Astrocyte (in vitro differentiated cells and primary cell): ENCODE measurements at regions not wholly inside any gene's neighbourhood (a gene's known extent, or its start where the extent isn't known, plus 50 kb on each side); places are given as distances from the start of the nearest gene placed in this dataset.

Experiments used
- DNase-seq: peaks from one replicate; pipeline ENCODE4 v3.0.0-alpha.2; 2010; ENCODE audit warnings: low read depth
- FAIRE-seq: peaks from 2 replicates; lab custom pipeline; 2011; peaks lifted over from hg19 to GRCh38; lab: Jason Lieb, UNC
- H2AFZ ChIP-seq: 2 replicates; pipeline ENCODE4 v1.6.0; 2012; ENCODE audit warnings: low read depth, low read length, inconsistent platforms
- H3K27ac ChIP-seq: 2 replicates; pipeline ENCODE4 v1.5.1; 2011; ENCODE audit warnings: low read depth, low read length, inconsistent platforms
- H3K27me3 ChIP-seq: 2 replicates; pipeline ENCODE4 v1.6.0; 2011; ENCODE audit warnings: low read length, inconsistent platforms; ENCODE audit not compliant: insufficient read depth
- H3K36me3 ChIP-seq: 2 replicates; pipeline ENCODE4 v1.5.1; 2011; ENCODE audit warnings: low read length, inconsistent platforms; ENCODE audit not compliant: insufficient read depth
- H3K4me1 ChIP-seq: 2 replicates; pipeline ENCODE4 v1.5.1; 2011; ENCODE audit warnings: low read length, inconsistent platforms; ENCODE audit not compliant: insufficient read depth
- H3K4me2 ChIP-seq: 2 replicates; pipeline ENCODE4 v1.6.0; 2012; ENCODE audit warnings: low read length, inconsistent platforms
- H3K4me3 ChIP-seq: 2 replicates; pipeline ENCODE4 v1.5.1; 2011; ENCODE audit warnings: low read depth, mild to moderate bottlenecking, low read length, inconsistent platforms; ENCODE audit not compliant: insufficient read depth
- H3K79me2 ChIP-seq: 2 replicates; pipeline ENCODE4 v1.6.0; 2012; ENCODE audit warnings: mild to moderate bottlenecking, low read length, inconsistent platforms; ENCODE audit not compliant: insufficient read depth
- H3K9ac ChIP-seq: 2 replicates; pipeline ENCODE4 v1.6.0; 2012; ENCODE audit warnings: mild to moderate bottlenecking, low read length, inconsistent platforms
- H3K9me3 ChIP-seq: 2 replicates; pipeline ENCODE4 v1.5.1; 2012; ENCODE audit warnings: low read depth, mild to moderate bottlenecking, low read length, inconsistent platforms; ENCODE audit not compliant: insufficient read depth
- H4K20me1 ChIP-seq: 2 replicates; pipeline ENCODE4 v1.6.0; 2012; ENCODE audit warnings: low read length, inconsistent platforms; ENCODE audit not compliant: insufficient read depth
- H3K27ac Mint-ChIP-seq: one replicate; pipeline ENCODE4 v1.8.0; 2021; ENCODE audit warnings: mild to moderate bottlenecking, mixed read lengths; ENCODE audit not compliant: unreplicated experiment
- H3K27me3 Mint-ChIP-seq: one replicate; pipeline ENCODE4 v1.8.0; 2021; ENCODE audit warnings: low read depth, mixed read lengths; ENCODE audit not compliant: unreplicated experiment
- H3K36me3 Mint-ChIP-seq: one replicate; pipeline ENCODE4 v1.8.0; 2021; ENCODE audit warnings: low read depth, mixed read lengths; ENCODE audit not compliant: unreplicated experiment
- H3K4me1 Mint-ChIP-seq: one replicate; pipeline ENCODE4 v1.8.0; 2021; ENCODE audit warnings: low read depth, mixed read lengths; ENCODE audit not compliant: unreplicated experiment
- H3K4me3 Mint-ChIP-seq: one replicate; pipeline ENCODE4 v1.8.0; 2021; ENCODE audit warnings: mild to moderate bottlenecking, moderate library complexity, mixed read lengths; ENCODE audit not compliant: unreplicated experiment
- H3K9me3 Mint-ChIP-seq: one replicate; pipeline ENCODE4 v1.8.0; 2021; ENCODE audit warnings: mild to moderate bottlenecking, mixed read lengths; ENCODE audit not compliant: unreplicated experiment
- CTCF ChIP-seq: IDR thresholded peaks from 2 replicates; pipeline ENCODE4 v1.5.1; 2011; ENCODE audit warnings: low read depth, mild to moderate bottlenecking, inconsistent platforms, low read length, moderate library complexity; ENCODE audit not compliant: insufficient read depth
- EZH2 ChIP-seq: IDR thresholded peaks from 2 replicates; pipeline ENCODE4 v1.6.1; 2012; ENCODE audit warnings: mild to moderate bottlenecking, low read length, inconsistent platforms; ENCODE audit not compliant: insufficient read depth

GRCh38 chr11:96641261-96641660 lies 251.4 kb downstream of the JRKL start:
- no peaks in the 10 kb centered on the region for H3K27me3 Mint-ChIP-seq
- no peak overlapping the region for H3K27ac Mint-ChIP-seq
- no peaks in the 10 kb centered on the region for H3K79me2 ChIP-seq
- no peak overlapping the region for H3K4me2 ChIP-seq
- FAIRE-seq = no peak
- H3K36me3 ChIP-seq = no peaks in the 10 kb centered on the region
- H4K20me1 ChIP-seq = no peaks in the 10 kb centered on the region
- no peak overlapping the region for H2AFZ ChIP-seq
- no peak overlapping the region for H3K4me3 Mint-ChIP-seq
- TF ChIP-seq CTCF = no peak
- TF ChIP-seq EZH2 = no peak
- H3K9me3 Mint-ChIP-seq = no peaks in the 10 kb centered on the region
- H3K4me3 ChIP-seq = no peak overlapping the region
- H3K4me1 ChIP-seq = no peaks in the 10 kb centered on the region
- DNase-seq = no peak
- no peaks in the 10 kb centered on the region for H3K4me1 Mint-ChIP-seq
- H3K27me3 ChIP-seq = no peaks in the 10 kb centered on the region
- no peak overlapping the region for H3K27ac ChIP-seq
- H3K36me3 Mint-ChIP-seq = no peaks in the 10 kb centered on the region
- no peak overlapping the region for H3K9ac ChIP-seq
- H3K9me3 ChIP-seq = no peaks in the 10 kb centered on the region

GRCh38 chr11:96642583-96642982 lies 252.8 kb downstream of the JRKL start:
- Mint-ChIP-seq H3K4me3 (no peak overlapping the region), H3K9me3 (no peaks in the 10 kb centered on the region), H3K36me3 (no peaks in the 10 kb centered on the region), H3K4me1 (no peaks in the 10 kb centered on the region), H3K27me3 (no peaks in the 10 kb centered on the region), H3K27ac (no peak overlapping the region)
- no peak overlapping the region for H3K27ac ChIP-seq
- TF ChIP-seq EZH2 = no peak
- no peak for TF ChIP-seq CTCF
- DNase-seq = no peak
- no peaks in the 10 kb centered on the region for H3K79me2 ChIP-seq
- no peak for FAIRE-seq
- H3K4me1 ChIP-seq = no peaks in the 10 kb centered on the region
- no peaks in the 10 kb centered on the region for H3K9me3 ChIP-seq
- H3K9ac ChIP-seq = no peak overlapping the region
- H3K4me3 ChIP-seq = no peak overlapping the region
- H3K27me3 ChIP-seq = no peaks in the 10 kb centered on the region
- no peaks in the 10 kb centered on the region for H3K36me3 ChIP-seq
- no peak overlapping the region for H2AFZ ChIP-seq
- no peak overlapping the region for H3K4me2 ChIP-seq
- no peaks in the 10 kb centered on the region for H4K20me1 ChIP-seq

GRCh38 chr11:96643173-96643572 lies 253.4 kb downstream of the JRKL start:
- Mint-ChIP-seq H3K27ac (no peak overlapping the region), H3K9me3 (no peaks in the 10 kb centered on the region), H3K27me3 (no peaks in the 10 kb centered on the region), H3K4me3 (no peak overlapping the region), H3K36me3 (no peaks in the 10 kb centered on the region), H3K4me1 (no peaks in the 10 kb centered on the region)
- no peaks in the 10 kb centered on the region for H3K79me2 ChIP-seq
- no peaks in the 10 kb centered on the region for H3K9me3 ChIP-seq
- no peak overlapping the region for H2AFZ ChIP-seq
- DNase-seq (no peak), FAIRE-seq (no peak)
- no peaks in the 10 kb centered on the region for H3K36me3 ChIP-seq
- no peak overlapping the region for H3K9ac ChIP-seq
- no peak overlapping the region for H3K4me3 ChIP-seq
- H3K4me1 ChIP-seq = no peaks in the 10 kb centered on the region
- H3K27ac ChIP-seq = no peak overlapping the region
- no peak for TF ChIP-seq CTCF
- no peaks in the 10 kb centered on the region for H4K20me1 ChIP-seq
- H3K4me2 ChIP-seq = no peak overlapping the region
- no peaks in the 10 kb centered on the region for H3K27me3 ChIP-seq
